ENCODE measurements at regions not wholly inside any gene's neighbourhood (a gene's known extent, or its start where the extent isn't known, plus 50 kb on each side); places are given as distances from the start of the nearest gene placed in this dataset.

DNA sequence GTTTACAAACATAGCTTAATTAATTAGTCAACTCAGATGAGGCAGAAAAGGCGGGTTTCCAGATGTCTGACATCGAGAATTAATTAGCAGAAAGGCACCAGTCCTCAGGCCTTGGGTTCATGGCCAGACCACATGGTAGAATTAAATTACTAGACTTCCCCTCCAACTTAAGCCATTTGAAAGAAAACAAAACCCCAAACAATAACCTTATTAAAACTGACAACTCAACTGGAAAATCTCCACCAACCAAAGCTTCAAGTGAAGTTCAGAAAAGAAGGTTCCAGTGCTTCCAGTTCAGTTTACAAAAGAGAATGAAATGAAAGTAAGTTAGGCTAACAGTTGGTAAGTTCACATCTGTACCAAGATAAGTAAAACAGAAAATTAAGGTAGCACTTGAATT lies 349.5 kb downstream of the GRIN2B start:
- no peak for TF ChIP-seq CTCF (IDR thresholded peaks at IDR 0.05; ENCODE audit: low read depth, low read length)
- no peak overlapping the region for H3K4me3 ChIP-seq (replicated peaks in 1 of 2; ENCODE audit: low read depth in 2 of 2, low read length in 2 of 2)
- no peak for DNase-seq (ENCODE audit: low read depth in 2 of 2)

- no peak for TF ChIP-seq CTCF (IDR thresholded peaks at IDR 0.05; ENCODE audit: low read depth, low read length)
- H3K4me3 ChIP-seq (replicated peaks in 1 of 2; ENCODE audit: low read depth in 2 of 2, low read length in 2 of 2) = no peak overlapping the region
- DNase-seq (ENCODE audit: low read depth in 2 of 2) = no peak
These were observed 351.0 kb downstream of the GRIN2B start for GRCh38 chr12:13630354-13630753.

DNA sequence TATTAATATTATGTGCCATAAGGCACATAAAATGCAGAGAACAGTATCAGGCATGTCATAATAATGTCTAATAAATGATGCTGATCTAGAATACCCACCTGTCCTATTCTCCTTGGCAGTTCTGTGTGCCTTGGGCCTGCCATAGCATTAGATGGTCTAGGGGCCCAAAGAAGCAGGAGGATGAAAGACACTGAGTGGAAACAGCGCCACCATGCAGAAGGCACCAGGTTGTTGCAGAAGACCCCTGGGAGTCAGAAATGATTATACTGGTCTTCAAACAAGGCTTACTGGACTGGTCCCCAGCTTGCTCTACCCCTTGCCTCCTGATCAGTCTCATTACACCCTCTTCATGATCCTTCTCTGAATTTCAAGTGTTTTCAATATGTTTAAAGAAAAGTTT lies 353.3 kb downstream of the GRIN2B start:
- TF ChIP-seq CTCF (IDR thresholded peaks at IDR 0.05; ENCODE audit: low read depth, low read length) = no peak
- DNase-seq (ENCODE audit: low read depth in 2 of 2) = no peak
- H3K4me3 ChIP-seq (replicated peaks in 1 of 2; ENCODE audit: low read depth in 2 of 2, low read length in 2 of 2) = no peak overlapping the region

GRCh38 chr12:13627536-13627935 lies 353.9 kb downstream of the GRIN2B start:
- H3K4me3 ChIP-seq (replicated peaks in 1 of 2; ENCODE audit: low read depth in 2 of 2, low read length in 2 of 2) = no peak overlapping the region
- no peak for TF ChIP-seq CTCF (IDR thresholded peaks at IDR 0.05; ENCODE audit: low read depth, low read length)
- no peak for DNase-seq (ENCODE audit: low read depth in 2 of 2)

- no peak for DNase-seq (ENCODE audit: low read depth in 2 of 2)
- no peak for TF ChIP-seq CTCF (IDR thresholded peaks at IDR 0.05; ENCODE audit: low read depth, low read length)
- H3K4me3 ChIP-seq (replicated peaks in 1 of 2; ENCODE audit: low read depth in 2 of 2, low read length in 2 of 2) = no peak overlapping the region
These were observed 368.1 kb downstream of the GRIN2B start for GRCh38 chr12:13613297-13613696.

- DNase-seq (ENCODE audit: low read depth in 2 of 2) = no peak
- H3K4me3 ChIP-seq (replicated peaks in 1 of 2; ENCODE audit: low read depth in 2 of 2, low read length in 2 of 2) = no peak overlapping the region
- TF ChIP-seq CTCF (IDR thresholded peaks at IDR 0.05; ENCODE audit: low read depth, low read length) = no peak
These were observed 371.3 kb downstream of the GRIN2B start for GRCh38 chr12:13609894-13610679.

DNA sequence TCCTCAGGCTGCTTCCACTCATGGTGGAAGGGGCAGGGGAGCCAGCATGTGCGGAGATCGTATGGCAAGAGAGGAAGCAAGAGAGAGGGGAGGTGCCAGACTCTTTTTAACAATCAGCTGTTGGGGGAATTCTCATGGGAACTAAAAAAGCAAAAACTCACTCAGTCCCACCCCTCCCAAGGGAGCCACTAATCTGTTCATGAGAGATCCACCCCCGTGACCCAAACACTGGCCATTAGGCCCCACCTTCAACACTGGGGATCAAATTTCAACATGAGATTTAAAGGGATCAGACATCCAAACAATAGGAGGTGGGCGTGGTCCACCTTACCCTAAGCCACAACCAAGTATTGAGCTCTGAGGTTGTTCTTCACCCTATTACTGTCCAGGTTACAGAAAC lies 375.1 kb downstream of the GRIN2B start:
- TF ChIP-seq CTCF (IDR thresholded peaks at IDR 0.05; ENCODE audit: low read depth, low read length) = no peak
- no peak overlapping the region for H3K4me3 ChIP-seq (replicated peaks in 1 of 2; ENCODE audit: low read depth in 2 of 2, low read length in 2 of 2)
- no peak for DNase-seq (ENCODE audit: low read depth in 2 of 2)

Measured in cardiac fibroblast (primary cell).